GM23338 (cell line): ENCODE measurements at regions not wholly inside any gene's neighbourhood (a gene's known extent, or its start where the extent isn't known, plus 50 kb on each side); places are given as distances from the start of the nearest gene placed in this dataset.

ENCODE experiments used
- ATAC-seq: fragments of 200-7000 bp; cut with Tn5 transposase; 3 replicates; pipeline ENCODE4 v1.9.1; 2020
- DNase-seq: peaks from one replicate; pipeline ENCODE4 v3.0.0-alpha.2; 2015; ENCODE audit warnings: low spot score
- H2AFZ ChIP-seq: fragments of 200-600 bp; sonication (generic); 2 replicates; pipeline ENCODE4 v1.8.0; 2016; ENCODE audit warnings: antibody characterized with exemption, mild to moderate bottlenecking, moderate library complexity
- H3F3A ChIP-seq: fragments of 200-600 bp; sonication (generic); replicated peaks from 2 replicates; pipeline ENCODE4 v1.8.0; 2017; ENCODE audit warnings: antibody characterized with exemption, mixed run types, low read depth
- H3K27ac ChIP-seq: fragments of 200-600 bp; sonication (generic); 2 replicates; pipeline ENCODE4 v1.6.1; 2016; ENCODE audit warnings: low read depth
- H3K27me3 ChIP-seq: fragments of 200-600 bp; sonication (generic); 2 replicates; pipeline ENCODE4 v1.8.0; 2016; ENCODE audit warnings: mild to moderate bottlenecking, mixed run types, moderate library complexity; ENCODE audit not compliant: insufficient read depth
- H3K36me3 ChIP-seq: fragments of 200-600 bp; sonication (generic); 2 replicates; pipeline ENCODE4 v1.8.0; 2016; ENCODE audit warnings: mild to moderate bottlenecking; ENCODE audit not compliant: insufficient read depth
- H3K4me1 ChIP-seq: fragments of 200-600 bp; sonication (generic); 2 replicates; pipeline ENCODE4 v1.8.0; 2016; ENCODE audit warnings: mild to moderate bottlenecking, moderate library complexity; ENCODE audit not compliant: insufficient read depth
- H3K4me2 ChIP-seq: fragments of 200-600 bp; sonication (generic); 2 replicates; pipeline ENCODE4 v1.7.1; 2017; ENCODE audit warnings: mixed run types
- H3K4me3 ChIP-seq: fragments of 200-600 bp; sonication (generic); 2 replicates; pipeline ENCODE4 v1.6.1; 2016; ENCODE audit warnings: mixed run types
- H3K79me2 ChIP-seq: fragments of 200-600 bp; sonication (generic); replicated peaks from 2 replicates; pipeline ENCODE4 v1.8.0; 2017; ENCODE audit warnings: mild to moderate bottlenecking; ENCODE audit not compliant: insufficient read depth
- H3K9me2 ChIP-seq: fragments of 200-600 bp; sonication (generic); 2 replicates; pipeline ENCODE4 v1.8.0; 2017; ENCODE audit not compliant: insufficient read depth
- H4K20me1 ChIP-seq: fragments of 200-600 bp; sonication (generic); replicated peaks from 2 replicates; pipeline ENCODE4 v1.8.0; 2017; ENCODE audit warnings: mild to moderate bottlenecking; ENCODE audit not compliant: insufficient read depth
- H3K27ac Mint-ChIP-seq: 2 replicates; pipeline ENCODE4 v1.8.0; 2020; ENCODE audit warnings: inconsistent platforms, mild to moderate bottlenecking, moderate library complexity, mixed read lengths
- H3K27me3 Mint-ChIP-seq: 3 replicates; pipeline ENCODE4 v1.8.0; 2022; ENCODE audit warnings: low read depth, mild to moderate bottlenecking, moderate library complexity, mixed read lengths, inconsistent platforms; ENCODE audit not compliant: insufficient read depth, poor library complexity
- H3K36me3 Mint-ChIP-seq: 3 replicates; pipeline ENCODE4 v1.8.0; 2021; ENCODE audit warnings: low read depth, mild to moderate bottlenecking, inconsistent platforms, moderate library complexity, mixed read lengths
- H3K4me1 Mint-ChIP-seq: 3 replicates; pipeline ENCODE4 v1.8.0; 2020; ENCODE audit warnings: mild to moderate bottlenecking, inconsistent platforms, mixed read lengths
- H3K4me3 Mint-ChIP-seq: 3 replicates; pipeline ENCODE4 v1.8.0; 2021; ENCODE audit warnings: moderate library complexity, mild to moderate bottlenecking, inconsistent platforms, mixed read lengths
- H3K9me3 Mint-ChIP-seq: 3 replicates; pipeline ENCODE4 v1.8.0; 2020; ENCODE audit warnings: moderate library complexity, mild to moderate bottlenecking, inconsistent platforms, mixed read lengths
- EZH2phosphoT487 ChIP-seq: fragments of 200-600 bp; sonication (generic); IDR thresholded peaks from one replicate; pipeline ENCODE4 v1.8.1; 2018; ENCODE audit warnings: antibody characterized with exemption; ENCODE audit not compliant: unreplicated experiment
- NANOG ChIP-seq: IDR thresholded peaks from 2 replicates; pipeline ENCODE4 v1.6.1; 2016; ENCODE audit warnings: antibody characterized with exemption, borderline replicate concordance
- STAT1 ChIP-seq: IDR thresholded peaks from one replicate; pipeline ENCODE4 v1.6.1; 2016; ENCODE audit warnings: antibody characterized with exemption; ENCODE audit not compliant: unreplicated experiment
- ZNF331 ChIP-seq: fragments of 250-450 bp; sonication (Bioruptor Pico); IDR thresholded peaks from 2 replicates; pipeline ENCODE4 v1.5.0; 2020; ENCODE audit warnings: low read depth, mild to moderate bottlenecking, moderate library complexity
- TF ChIP-seq, protein P1 (sequence below): IDR thresholded peaks from one replicate; pipeline ENCODE4 v1.6.1; 2018; ENCODE audit warnings: antibody characterized with exemption; ENCODE audit not compliant: unreplicated experiment
- TF ChIP-seq, protein P2 (sequence below): fragments of 250-450 bp; sonication (Bioruptor Pico); IDR thresholded peaks from 2 replicates; pipeline ENCODE4 v1.5.0; 2020; ENCODE audit warnings: mild to moderate bottlenecking, moderate library complexity

DNA sequence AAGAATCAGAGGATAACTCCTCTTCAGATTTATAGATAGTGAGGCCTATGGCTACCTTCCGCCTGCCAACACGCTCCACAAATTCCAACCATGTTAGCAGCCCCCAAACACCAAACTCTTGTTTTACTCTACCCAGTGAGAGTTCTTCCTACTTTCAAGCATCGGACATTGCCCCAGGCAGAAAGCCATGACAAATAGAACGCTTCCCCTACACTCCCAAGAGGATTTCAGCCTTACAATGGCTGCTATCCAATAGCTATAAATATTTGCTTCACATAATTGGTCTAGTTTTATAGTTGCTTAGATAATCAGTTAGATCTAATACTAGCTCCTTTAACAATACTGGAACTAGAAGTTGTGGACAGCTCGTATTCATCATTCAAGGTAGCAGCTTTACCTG, 503.4 kb upstream of the VRK2 start:
- Histone ChIP-seq H3F3A (no peaks in the 10 kb centered on the region), H2AFZ (no peak overlapping the region), H3K4me2 (no peak overlapping the region), H3K4me1 (no peaks in the 10 kb centered on the region), H3K4me3 (no peak overlapping the region), H3K9me2 (no peaks in the 10 kb centered on the region), H3K27ac (no peak overlapping the region), H3K79me2 (no peaks in the 10 kb centered on the region), H4K20me1 (no peaks in the 10 kb centered on the region), H3K27me3 (no peaks in the 10 kb centered on the region), H3K36me3 (no peaks in the 10 kb centered on the region)
- Mint-ChIP-seq H3K27me3 (peaks cover 3% of the 10 kb centered on the region), H3K36me3 (no peaks in the 10 kb centered on the region), H3K9me3 (no peaks in the 10 kb centered on the region), H3K4me1 (peaks cover 13% of the 10 kb centered on the region), H3K27ac (no peak overlapping the region), H3K4me3 (no peak overlapping the region)
- no peak for TF ChIP-seq STAT1
- no peak for TF ChIP-seq EZH2phosphoT487
- TF ChIP-seq, protein P1, sequence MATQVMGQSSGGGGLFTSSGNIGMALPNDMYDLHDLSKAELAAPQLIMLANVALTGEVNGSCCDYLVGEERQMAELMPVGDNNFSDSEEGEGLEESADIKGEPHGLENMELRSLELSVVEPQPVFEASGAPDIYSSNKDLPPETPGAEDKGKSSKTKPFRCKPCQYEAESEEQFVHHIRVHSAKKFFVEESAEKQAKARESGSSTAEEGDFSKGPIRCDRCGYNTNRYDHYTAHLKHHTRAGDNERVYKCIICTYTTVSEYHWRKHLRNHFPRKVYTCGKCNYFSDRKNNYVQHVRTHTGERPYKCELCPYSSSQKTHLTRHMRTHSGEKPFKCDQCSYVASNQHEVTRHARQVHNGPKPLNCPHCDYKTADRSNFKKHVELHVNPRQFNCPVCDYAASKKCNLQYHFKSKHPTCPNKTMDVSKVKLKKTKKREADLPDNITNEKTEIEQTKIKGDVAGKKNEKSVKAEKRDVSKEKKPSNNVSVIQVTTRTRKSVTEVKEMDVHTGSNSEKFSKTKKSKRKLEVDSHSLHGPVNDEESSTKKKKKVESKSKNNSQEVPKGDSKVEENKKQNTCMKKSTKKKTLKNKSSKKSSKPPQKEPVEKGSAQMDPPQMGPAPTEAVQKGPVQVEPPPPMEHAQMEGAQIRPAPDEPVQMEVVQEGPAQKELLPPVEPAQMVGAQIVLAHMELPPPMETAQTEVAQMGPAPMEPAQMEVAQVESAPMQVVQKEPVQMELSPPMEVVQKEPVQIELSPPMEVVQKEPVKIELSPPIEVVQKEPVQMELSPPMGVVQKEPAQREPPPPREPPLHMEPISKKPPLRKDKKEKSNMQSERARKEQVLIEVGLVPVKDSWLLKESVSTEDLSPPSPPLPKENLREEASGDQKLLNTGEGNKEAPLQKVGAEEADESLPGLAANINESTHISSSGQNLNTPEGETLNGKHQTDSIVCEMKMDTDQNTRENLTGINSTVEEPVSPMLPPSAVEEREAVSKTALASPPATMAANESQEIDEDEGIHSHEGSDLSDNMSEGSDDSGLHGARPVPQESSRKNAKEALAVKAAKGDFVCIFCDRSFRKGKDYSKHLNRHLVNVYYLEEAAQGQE = no peak
- TF ChIP-seq NANOG = no peak
- no peak for TF ChIP-seq ZNF331 (CRISPR knock-in tag)
- TF ChIP-seq, protein P2, sequence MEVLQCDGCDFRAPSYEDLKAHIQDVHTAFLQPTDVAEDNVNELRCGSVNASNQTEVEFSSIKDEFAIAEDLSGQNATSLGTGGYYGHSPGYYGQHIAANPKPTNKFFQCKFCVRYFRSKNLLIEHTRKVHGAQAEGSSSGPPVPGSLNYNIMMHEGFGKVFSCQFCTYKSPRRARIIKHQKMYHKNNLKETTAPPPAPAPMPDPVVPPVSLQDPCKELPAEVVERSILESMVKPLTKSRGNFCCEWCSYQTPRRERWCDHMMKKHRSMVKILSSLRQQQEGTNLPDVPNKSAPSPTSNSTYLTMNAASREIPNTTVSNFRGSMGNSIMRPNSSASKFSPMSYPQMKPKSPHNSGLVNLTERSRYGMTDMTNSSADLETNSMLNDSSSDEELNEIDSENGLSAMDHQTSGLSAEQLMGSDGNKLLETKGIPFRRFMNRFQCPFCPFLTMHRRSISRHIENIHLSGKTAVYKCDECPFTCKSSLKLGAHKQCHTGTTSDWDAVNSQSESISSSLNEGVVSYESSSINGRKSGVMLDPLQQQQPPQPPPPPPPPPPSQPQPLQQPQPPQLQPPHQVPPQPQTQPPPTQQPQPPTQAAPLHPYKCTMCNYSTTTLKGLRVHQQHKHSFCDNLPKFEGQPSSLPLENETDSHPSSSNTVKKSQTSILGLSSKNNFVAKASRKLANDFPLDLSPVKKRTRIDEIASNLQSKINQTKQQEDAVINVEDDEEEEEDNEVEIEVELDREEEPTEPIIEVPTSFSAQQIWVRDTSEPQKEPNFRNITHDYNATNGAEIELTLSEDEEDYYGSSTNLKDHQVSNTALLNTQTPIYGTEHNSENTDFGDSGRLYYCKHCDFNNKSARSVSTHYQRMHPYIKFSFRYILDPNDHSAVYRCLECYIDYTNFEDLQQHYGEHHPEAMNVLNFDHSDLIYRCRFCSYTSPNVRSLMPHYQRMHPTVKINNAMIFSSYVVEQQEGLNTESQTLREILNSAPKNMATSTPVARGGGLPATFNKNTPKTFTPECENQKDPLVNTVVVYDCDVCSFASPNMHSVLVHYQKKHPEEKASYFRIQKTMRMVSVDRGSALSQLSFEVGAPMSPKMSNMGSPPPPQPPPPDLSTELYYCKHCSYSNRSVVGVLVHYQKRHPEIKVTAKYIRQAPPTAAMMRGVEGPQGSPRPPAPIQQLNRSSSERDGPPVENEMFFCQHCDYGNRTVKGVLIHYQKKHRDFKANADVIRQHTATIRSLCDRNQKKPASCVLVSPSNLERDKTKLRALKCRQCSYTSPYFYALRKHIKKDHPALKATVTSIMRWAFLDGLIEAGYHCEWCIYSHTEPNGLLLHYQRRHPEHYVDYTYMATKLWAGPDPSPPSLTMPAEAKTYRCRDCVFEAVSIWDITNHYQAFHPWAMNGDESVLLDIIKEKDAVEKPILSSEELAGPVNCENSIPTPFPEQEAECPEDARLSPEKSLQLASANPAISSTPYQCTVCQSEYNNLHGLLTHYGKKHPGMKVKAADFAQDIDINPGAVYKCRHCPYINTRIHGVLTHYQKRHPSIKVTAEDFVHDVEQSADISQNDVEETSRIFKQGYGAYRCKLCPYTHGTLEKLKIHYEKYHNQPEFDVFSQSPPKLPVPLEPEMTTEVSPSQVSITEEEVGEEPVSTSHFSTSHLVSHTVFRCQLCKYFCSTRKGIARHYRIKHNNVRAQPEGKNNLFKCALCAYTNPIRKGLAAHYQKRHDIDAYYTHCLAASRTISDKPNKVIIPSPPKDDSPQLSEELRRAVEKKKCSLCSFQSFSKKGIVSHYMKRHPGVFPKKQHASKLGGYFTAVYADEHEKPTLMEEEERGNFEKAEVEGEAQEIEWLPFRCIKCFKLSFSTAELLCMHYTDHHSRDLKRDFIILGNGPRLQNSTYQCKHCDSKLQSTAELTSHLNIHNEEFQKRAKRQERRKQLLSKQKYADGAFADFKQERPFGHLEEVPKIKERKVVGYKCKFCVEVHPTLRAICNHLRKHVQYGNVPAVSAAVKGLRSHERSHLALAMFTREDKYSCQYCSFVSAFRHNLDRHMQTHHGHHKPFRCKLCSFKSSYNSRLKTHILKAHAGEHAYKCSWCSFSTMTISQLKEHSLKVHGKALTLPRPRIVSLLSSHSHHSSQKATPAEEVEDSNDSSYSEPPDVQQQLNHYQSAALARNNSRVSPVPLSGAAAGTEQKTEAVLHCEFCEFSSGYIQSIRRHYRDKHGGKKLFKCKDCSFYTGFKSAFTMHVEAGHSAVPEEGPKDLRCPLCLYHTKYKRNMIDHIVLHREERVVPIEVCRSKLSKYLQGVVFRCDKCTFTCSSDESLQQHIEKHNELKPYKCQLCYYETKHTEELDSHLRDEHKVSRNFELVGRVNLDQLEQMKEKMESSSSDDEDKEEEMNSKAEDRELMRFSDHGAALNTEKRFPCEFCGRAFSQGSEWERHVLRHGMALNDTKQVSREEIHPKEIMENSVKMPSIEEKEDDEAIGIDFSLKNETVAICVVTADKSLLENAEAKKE = no peak
- DNase-seq (no peak), ATAC-seq (no peak)
